ENCODE measurements at regions not wholly inside any gene's neighbourhood (a gene's known extent, or its start where the extent isn't known, plus 50 kb on each side); places are given as distances from the start of the nearest gene placed in this dataset.

GRCh38 chr5:167968837-167969236 is 322.6 kb upstream of the WWC1 start:
- no peak for DNase-seq

DNA sequence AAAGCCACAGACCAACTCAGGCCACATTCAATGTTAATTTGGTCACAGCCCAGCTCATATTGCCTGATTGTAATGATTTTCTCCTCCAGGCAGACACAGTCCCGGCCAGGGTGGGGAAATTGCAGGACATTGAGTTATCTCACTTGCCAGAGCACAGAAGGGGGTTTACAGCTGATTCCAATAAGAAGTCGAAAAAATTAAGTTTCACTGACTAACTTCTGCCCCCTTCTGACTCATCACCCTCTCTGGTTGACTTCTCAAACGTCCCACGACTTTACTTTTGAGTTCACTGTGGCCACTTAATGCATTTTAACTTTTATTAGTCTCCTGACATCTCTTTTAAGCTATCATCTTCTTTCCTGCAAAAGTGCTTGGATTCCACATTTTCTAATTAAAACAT is 321.4 kb upstream of the WWC1 start:
- DNase-seq = no peak

GRCh38 chr5:167971706-167972105 is 319.7 kb upstream of the WWC1 start:
- no peak for DNase-seq

DNA sequence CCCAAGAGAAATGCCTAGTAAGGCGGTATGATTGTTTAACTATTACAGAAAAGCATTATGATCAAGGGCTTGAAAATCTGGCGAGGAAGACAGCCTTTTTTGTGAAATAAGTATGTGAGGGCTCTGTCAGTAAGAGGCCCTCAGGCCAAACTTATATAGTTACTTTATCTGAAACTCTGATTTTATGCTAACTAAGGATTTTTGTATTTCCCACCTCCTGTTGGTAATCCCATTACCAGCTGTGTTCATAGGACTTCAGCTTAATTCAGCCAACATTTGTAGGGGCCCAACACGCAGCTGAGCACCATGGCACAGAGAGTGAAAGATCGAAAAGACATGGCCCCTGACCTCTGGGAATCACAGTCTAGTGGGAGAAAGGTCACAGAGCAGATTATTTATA is 318.3 kb upstream of the WWC1 start:
- no peak for DNase-seq

DNA sequence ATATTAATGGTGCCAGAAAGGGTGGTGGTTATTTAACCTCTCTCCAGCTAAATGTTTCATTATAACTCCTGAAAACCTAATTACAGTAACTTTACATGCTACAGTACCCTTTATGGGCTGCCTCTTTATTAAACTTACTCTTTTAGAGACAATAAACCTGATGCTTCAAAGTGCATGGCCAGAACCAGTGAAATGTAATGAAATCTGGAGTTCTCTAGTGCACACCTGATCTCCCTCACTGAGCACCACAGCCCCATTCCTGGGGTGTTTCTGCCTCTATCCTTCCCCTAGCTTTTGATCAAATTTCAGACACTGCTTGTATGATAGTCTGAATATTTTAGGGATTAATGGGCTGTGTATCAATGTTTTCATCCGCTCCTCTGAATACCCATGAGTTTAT is 306.5 kb upstream of the WWC1 start:
- no peak for DNase-seq

DNA sequence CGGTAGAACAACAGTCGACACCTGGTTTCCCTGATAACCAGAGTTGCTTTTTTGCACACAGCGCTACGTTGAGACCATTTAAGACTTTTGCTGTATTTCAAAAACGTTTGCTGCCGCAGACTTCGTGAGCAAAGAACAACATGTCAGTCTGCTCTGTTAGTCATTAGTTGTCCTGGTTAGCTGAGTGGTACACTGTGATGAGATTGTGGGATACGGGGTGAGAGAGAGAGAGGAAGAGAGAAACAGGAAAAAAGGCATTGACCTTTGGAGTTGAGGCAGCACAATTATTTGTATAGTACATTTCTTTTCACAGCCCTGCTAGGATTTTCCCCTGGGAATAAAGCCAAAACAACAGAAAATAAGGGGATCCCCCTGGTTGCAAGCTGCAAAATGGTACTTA is 306.1 kb upstream of the WWC1 start:
- DNase-seq = no peak

DNA sequence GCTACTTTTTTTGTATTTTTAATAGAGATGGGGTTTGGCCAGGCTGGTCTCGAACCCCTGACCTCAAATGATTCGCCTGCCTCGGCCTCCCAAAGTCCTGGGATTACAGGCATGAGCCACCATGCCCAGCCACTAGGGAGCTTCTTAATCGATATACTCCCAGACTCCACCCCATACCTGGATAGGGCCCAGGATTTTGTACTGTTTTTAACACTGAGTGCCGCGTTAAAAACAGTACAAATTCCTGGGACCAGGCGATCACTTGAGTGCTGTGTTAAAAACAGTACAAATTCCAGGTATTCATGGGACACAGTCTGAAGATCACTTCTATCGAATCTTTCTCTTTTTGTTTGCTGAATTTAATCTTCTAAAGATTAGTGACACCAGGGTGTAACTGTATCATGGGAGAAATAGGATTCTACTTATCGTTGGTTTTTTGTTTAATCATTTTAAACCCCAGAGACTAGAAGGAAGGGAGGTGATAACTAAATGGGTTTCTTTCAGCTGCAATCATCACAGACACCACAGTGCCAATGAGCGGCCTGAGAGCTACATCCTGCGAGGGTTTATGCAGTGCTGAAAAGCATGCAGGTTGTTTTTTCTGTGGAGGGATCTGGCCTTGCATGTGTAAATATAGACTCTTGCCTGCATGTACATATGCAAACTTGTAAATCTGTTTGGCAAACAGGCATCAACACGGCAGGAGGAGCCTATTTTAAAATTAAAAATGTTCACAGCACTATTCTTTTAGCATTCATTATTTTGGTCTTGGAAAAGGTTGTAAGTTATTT is 303.8 kb upstream of the WWC1 start:
- DNase-seq = no peak

GRCh38 chr5:167992868-167993267 is 298.6 kb upstream of the WWC1 start:
- no peak for DNase-seq

DNA sequence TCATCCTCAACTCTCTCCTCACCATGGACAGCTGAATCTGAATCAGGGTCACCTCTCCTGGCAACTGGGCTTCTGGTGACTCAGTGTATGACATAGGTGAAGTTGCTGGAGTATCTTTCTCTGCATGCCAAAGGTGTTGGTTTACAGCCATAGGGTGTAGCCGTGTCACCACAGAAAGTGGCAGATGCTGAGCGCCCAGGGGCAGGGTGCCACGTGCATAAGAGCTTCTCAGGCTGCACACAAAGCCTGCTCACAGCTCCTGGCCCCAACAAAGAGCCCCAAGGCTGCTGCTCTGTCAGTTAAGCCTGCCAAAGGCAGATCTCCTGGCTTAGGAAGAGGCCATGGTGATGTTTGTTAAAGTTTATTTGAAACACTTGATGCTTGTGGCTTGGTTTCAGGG is 297.7 kb upstream of the WWC1 start:
- DNase-seq = no peak

- DNase-seq = no peak
These were observed 295.5 kb upstream of the WWC1 start for GRCh38 chr5:167995844-167996425.

DNA sequence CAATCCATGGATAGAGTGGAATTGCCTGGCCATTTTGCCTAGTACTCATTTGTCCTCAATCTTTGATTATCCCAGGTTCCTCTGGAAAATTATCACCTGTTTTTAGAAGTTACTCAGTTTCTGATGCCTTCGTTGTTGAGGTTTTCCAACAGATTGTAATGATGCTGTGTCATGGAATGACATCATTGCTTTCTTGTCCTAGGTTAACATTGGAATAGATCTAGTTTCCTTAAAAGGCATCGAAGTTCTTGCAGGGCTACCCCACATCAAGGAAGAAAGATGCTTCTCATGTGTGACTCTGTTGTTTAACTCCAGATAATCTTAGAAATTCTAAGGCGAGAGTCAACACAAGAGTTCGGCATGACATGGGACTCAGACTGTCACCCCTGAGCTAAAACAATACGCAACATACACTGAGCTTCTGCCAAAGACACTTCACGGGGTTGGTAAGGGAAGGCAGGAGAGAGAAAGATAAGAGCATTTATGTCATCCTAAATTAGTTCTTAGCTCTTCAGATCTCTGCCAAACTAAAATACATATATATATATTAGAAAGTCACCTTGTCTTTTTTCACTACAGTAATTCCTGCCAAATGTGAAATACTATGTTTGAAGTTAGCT is 293.2 kb upstream of the WWC1 start:
- no peak for DNase-seq

- no peak for DNase-seq
These were observed 292.3 kb upstream of the WWC1 start for GRCh38 chr5:167999182-167999581.

DNA sequence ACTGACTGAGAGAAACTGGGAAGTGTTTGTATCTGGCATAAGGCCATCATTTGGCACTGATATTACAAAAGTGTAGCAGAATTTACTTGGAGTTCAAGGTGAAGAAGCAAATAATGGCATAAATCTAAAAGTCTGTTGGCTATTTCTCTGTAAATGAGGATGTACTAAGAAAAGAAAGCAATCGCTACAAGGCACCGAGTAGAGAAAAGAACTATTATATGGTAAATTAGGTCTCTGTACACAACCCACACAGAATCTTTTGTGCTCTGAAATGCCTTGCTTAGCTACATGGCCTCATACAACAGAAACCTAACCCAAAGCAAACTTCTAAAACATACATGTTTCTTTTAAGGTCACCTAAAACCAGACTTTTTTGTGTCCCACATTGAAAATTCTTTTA is 290.1 kb upstream of the WWC1 start:
- no peak for DNase-seq

GRCh38 chr5:168002116-168002515 is 289.3 kb upstream of the WWC1 start:
- DNase-seq = no peak

- no peak for DNase-seq
These were observed 286.4 kb upstream of the WWC1 start for GRCh38 chr5:168005093-168005492.

DNA sequence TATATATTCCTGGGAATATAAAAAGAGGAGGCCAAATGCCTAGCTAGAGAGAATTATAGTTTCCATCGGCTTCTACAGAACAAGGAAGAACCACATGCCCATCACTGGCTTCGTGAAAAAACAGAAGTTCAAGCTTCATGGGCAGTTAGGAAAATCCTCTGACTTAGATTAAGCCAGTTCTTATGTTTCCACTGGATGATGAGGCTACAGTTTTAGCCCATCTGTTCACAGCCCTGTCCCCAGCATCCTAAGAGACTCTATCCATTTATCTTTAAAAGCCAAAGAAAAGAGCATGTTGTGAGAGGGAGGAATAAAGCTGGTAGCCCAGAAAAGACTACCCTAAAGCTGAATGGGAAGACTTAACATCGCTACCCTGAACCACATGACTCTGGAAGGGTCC is 285.5 kb upstream of the WWC1 start:
- no peak for DNase-seq

DNA sequence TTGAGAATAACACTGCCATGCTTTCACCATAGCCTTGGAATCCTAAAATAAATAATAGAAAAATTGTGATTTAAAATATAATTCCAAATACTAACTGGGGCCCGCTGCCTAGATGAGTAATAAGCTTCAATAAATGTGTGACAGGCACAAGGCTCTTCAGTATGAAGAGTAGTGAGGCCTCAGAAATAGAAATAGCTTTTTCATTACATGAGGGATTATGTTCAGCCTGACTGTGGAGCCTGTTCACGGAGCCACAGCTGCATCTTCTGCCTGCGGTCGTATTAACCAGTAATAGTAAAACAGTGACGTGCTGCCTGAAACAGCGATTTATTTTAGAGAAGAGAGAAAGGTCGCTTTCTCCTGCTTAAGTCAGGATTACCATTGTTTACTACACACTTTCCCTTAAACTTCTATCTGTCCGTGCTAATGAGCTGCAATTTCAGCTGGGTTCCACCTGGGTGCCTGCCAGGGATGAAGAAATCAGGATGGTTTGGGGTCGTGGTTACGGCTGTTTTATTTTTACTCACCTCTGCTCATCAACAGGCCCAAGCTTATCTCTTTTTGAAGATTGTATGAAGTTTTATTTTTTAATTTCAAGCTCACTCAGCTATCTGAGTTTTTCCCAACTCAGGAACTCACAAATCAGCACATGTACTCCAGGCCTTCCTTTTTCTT is 284.9 kb upstream of the WWC1 start:
- DNase-seq = no peak

DNA sequence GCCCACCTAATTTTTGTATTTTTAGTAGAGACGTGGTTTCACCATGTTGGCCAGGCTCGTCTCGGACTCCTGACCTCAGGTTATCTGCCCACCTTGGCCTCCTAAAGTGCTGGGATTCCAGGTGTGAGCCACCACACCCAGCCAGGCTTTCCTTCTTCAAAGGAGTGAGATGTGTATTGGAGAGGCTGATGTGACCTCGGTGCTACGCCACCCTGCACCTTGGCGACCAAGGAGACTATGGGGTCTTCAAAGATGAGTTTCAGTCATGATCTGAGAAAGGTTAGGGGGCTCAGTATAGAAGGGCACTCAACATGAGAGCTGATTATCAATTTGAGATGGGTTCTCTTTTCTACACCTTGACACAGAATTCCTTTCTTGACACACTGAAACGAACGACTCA is 284.2 kb upstream of the WWC1 start:
- DNase-seq = no peak

- no peak for DNase-seq
These were observed 282.9 kb upstream of the WWC1 start for GRCh38 chr5:168008555-168008954.

DNA sequence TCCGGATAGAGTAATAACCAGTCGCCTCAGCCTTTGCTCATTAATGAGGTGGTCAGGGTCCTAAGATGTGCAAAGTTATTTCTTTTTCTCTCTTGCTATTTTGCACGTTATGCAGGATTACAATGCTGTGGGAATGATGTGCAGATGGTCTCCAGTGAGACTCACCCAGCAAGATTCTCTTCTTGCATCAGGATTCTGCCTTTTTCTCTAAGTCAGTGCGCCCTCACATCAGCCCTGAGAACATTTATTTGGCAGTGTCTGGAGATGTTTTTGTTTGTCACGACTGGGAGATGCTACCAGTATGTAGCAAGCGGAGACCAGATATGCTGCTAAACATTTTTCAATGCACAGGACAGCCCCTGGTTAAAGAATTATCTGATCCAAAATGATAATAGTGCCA is 280.3 kb upstream of the WWC1 start:
- DNase-seq = no peak

DNA sequence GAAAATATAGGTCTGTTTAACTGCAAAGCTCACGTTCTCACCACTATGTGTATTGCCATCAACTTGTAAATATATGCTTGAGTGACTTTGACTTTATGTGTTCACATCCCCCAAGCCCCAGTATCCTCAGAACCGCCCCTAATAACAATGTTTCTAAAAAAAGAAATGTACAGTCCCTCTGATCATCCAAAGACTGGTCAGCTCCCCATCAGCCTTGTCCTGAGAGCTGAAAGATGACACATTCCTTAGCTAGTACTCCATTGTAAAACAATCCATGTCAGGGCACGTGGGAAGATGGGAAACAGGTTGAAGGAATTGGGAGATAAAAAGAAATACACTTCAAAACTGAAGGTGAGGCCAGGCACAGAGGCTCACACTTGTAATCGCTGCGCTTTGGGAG is 279.4 kb upstream of the WWC1 start:
- no peak for DNase-seq

- no peak for DNase-seq
These were observed 277.9 kb upstream of the WWC1 start for GRCh38 chr5:168013546-168013945.

DNA sequence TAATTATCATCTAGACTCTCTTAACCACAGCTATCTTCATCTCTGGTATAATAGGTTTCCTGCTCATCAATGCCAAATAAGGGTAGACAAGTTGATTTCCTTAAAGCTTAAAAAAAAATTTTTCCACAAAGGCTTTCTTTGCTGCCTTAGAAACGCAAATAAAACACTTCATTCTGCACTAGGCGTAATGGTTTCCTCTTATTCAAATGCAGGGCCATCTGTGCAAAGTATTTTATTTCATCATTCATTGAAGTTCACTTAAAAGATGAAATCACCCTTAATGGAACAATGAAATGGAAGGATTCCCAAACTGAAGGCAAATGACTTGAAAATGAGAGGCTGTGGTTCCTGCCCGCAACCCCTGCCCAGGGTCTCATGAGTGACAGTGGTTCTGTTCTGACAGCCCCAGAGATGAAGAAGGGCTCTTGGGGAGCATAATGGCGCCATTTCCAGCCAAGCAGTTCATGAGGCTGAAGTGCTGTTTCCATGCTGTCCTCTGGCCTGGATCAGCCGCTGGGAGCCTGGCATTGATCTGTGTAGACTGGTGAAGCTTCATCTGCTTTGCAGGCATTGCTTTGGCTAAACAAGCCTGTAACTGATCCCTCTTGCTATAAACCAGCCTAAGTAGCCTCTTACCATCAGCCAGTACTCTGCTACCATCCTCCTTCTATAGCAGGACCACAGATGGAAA is 276.9 kb upstream of the WWC1 start:
- no peak for DNase-seq
